Parathyroid adenoma (tissue), 2 donors: ENCODE measurements at regions not wholly inside any gene's neighbourhood (a gene's known extent, or its start where the extent isn't known, plus 50 kb on each side); places are given as distances from the start of the nearest gene placed in this dataset.
A peak's percentile ranks its signal among the peaks of the same experiment; 100 is the strongest.

Experiments
- H2AFZ ChIP-seq: fragments of 300-600 bp; sonication (generic); one replicate; pipeline ENCODE4 v1.7.0; 2017; ENCODE audit warnings: antibody characterized with exemption, mild to moderate bottlenecking
- H3K27ac ChIP-seq: fragments of 300-600 bp; sonication (generic); one replicate; pipeline ENCODE4 v1.7.0; 2017
- H3K27me3 ChIP-seq: fragments of 300-600 bp; sonication (generic); one replicate; pipeline ENCODE4 v1.7.0; 2017; ENCODE audit warnings: low read length; ENCODE audit not compliant: control insufficient read depth, insufficient read depth
- H3K36me3 ChIP-seq: fragments of 300-600 bp; sonication (generic); one replicate; pipeline ENCODE4 v1.7.0; 2017; ENCODE audit warnings: low read length; ENCODE audit not compliant: control insufficient read depth, insufficient read depth
- H3K4me1 ChIP-seq: fragments of 300-600 bp; sonication (generic); one replicate; pipeline ENCODE4 v1.7.0; 2017; ENCODE audit warnings: control low read depth
- H3K4me2 ChIP-seq: fragments of 300-600 bp; sonication (generic); one replicate; pipeline ENCODE4 v1.7.0; 2017; ENCODE audit warnings: low read length
- H3K4me3 ChIP-seq: fragments of 300-600 bp; sonication (generic); one replicate; pipeline ENCODE4 v1.7.0; 2017; ENCODE audit warnings: low read depth, low read length
- H3K79me2 ChIP-seq: fragments of 300-600 bp; sonication (generic); one replicate; pipeline ENCODE4 v1.7.0; 2017; ENCODE audit warnings: control low read depth
- H3K9ac ChIP-seq: fragments of 300-600 bp; sonication (generic); one replicate; pipeline ENCODE4 v1.7.0; 2017; ENCODE audit warnings: mild to moderate bottlenecking
- H3K9me3 ChIP-seq: fragments of 300-600 bp; sonication (generic); one replicate; pipeline ENCODE4 v1.7.0; 2017; ENCODE audit warnings: low read length; ENCODE audit not compliant: control insufficient read depth
- CTCF ChIP-seq: fragments of 300-600 bp; sonication (generic); IDR thresholded peaks from one replicate; pipeline ENCODE4 v1.7.0; 2017; ENCODE audit warnings: antibody characterized with exemption, mild to moderate bottlenecking
- donor health status: primary hyperparathyroidism.

GRCh38 chr6:17015551-17016381 lies 86.1 kb upstream of the STMND1 start:
- no peaks in the 10 kb centered on the region for H3K9me3 ChIP-seq
- no peak overlapping the region for H3K4me3 ChIP-seq
- H3K79me2 ChIP-seq = no peaks in the 10 kb centered on the region
- no peak overlapping the region for H3K9ac ChIP-seq
- TF ChIP-seq CTCF = no peak
- peak overlapping the region; percentile 33 for H2AFZ ChIP-seq
- no peaks in the 10 kb centered on the region for H3K4me1 ChIP-seq
- H3K4me2 ChIP-seq = no peak overlapping the region
- no peaks in the 10 kb centered on the region for H3K27me3 ChIP-seq
- no peaks in the 10 kb centered on the region for H3K36me3 ChIP-seq
- no peak overlapping the region for H3K27ac ChIP-seq

- Histone ChIP-seq H3K27ac (no peak overlapping the region), H3K4me1 (no peaks in the 10 kb centered on the region), H3K36me3 (no peaks in the 10 kb centered on the region), H3K4me3 (no peak overlapping the region), H3K27me3 (no peaks in the 10 kb centered on the region), H3K9ac (no peak overlapping the region), H3K4me2 (no peak overlapping the region), H3K79me2 (no peaks in the 10 kb centered on the region), H3K9me3 (no peaks in the 10 kb centered on the region), H2AFZ (no peak overlapping the region)
- TF ChIP-seq CTCF = no peak
Observed at GRCh38 chr6:17015144-17015543, 86.7 kb upstream of the STMND1 start.

- Histone ChIP-seq H3K4me2 (no peak overlapping the region), H3K79me2 (no peaks in the 10 kb centered on the region), H3K9ac (no peak overlapping the region), H3K27ac (no peak overlapping the region), H3K4me3 (no peak overlapping the region), H2AFZ (no peak overlapping the region), H3K36me3 (no peaks in the 10 kb centered on the region), H3K9me3 (no peaks in the 10 kb centered on the region), H3K4me1 (no peaks in the 10 kb centered on the region), H3K27me3 (no peaks in the 10 kb centered on the region)
- no peak for TF ChIP-seq CTCF
Observed at GRCh38 chr6:17013701-17014100, 88.1 kb upstream of the STMND1 start.

GRCh38 chr6:17012421-17013225 lies 89.2 kb upstream of the STMND1 start:
- no peak overlapping the region for H2AFZ ChIP-seq
- no peaks in the 10 kb centered on the region for H3K36me3 ChIP-seq
- no peaks in the 10 kb centered on the region for H3K9me3 ChIP-seq
- H3K4me1 ChIP-seq = no peaks in the 10 kb centered on the region
- H3K4me2 ChIP-seq = no peak overlapping the region
- no peak for TF ChIP-seq CTCF
- H3K27me3 ChIP-seq = no peaks in the 10 kb centered on the region
- H3K4me3 ChIP-seq = no peak overlapping the region
- no peak overlapping the region for H3K9ac ChIP-seq
- H3K27ac ChIP-seq = no peak overlapping the region
- no peaks in the 10 kb centered on the region for H3K79me2 ChIP-seq
